ENCODE measurements at regions not wholly inside any gene's neighbourhood (a gene's known extent, or its start where the extent isn't known, plus 50 kb on each side); places are given as distances from the start of the nearest gene placed in this dataset.

DNA sequence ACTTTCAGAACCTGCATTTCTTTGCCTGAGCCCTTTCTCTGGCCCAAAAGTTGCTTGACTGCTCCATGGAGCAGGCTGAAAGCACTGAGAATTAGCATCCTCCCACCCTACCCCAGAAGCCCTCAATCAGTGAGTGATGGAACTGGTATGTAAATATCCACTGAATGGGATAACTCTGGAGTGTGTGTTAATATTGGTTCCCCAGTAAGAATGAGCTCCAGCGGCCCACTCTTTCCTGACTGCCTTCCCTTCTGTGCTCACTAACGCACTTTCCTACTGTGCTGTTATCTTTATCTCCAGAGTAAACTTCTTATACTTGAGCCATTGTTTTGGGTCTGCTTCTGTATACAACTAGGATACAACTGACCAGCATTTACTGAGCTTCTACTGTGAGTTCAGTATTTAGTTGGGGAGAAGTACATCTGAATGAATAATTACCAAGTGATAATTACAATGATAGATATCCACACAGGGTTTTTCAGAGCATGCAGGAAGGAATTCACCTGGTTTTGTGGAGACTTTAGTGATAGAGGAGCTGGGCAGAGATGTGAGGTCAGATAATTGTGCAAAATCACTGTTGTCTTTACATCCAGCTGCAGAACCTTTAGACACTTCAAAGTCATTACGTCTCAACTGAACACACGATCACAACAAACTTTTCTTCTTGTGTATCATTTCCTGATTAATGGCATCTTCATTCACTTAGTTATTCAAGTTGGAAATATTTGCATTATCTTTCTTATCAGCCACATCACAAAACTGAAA lies 149.2 kb upstream of the BTG1 start:
- no peak for DNase-seq

DNA sequence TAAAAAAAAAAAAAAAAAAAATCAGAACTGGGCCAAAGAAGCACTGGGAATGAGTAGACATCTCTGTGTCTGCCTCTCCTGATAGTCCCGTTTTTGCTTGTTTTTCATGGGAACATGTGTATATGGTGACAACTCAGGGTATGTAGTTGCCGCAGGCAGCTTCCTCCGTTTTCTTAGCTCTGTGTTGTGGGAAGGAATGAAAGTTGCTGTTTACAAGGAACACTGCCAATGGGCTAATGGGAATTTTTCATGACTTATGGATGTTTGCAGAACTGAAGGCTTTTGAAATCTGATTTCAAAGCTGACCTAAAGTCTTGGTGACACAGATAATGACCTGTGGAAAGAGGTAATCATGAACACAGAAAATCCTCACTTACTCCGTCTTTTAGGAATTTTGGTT lies 146.4 kb upstream of the BTG1 start:
- no peak for DNase-seq

DNA sequence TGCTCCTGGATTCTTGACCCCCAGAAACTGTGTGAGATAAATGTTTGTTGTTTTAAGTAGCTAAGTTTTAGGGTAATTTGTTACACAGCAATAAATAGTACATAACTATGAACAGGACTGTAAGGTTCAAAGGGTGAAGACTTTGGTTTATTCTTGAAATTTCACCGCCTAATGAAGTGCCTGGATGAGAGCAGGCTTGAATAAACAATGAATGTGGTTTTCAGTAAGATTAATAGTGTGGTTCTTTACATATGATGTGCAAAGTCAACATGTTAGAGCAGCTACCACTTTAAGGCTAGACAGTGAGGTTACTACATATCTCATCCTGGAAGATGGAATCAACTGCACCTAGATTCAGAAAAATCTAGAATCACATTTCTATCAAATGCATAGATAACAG lies 145.2 kb upstream of the BTG1 start:
- DNase-seq = no peak

DNA sequence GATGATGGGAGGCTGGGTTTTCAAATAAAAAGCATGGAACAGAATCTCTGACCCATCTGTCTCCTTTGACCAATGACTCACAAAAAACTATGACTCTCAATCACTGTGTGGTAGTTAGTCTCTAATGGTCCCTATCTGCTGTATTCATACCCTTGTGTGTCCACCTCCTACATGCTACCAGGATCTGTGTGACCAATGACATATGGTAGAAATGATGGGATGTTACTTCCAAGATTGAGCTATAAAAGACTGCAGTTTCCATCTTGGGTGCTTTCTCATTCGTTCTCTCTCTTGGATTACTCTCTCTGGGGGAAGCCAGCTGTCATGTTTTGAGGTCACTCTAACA lies 144.7 kb upstream of the BTG1 start:
- DNase-seq = peak; percentile 69 to 88

DNA sequence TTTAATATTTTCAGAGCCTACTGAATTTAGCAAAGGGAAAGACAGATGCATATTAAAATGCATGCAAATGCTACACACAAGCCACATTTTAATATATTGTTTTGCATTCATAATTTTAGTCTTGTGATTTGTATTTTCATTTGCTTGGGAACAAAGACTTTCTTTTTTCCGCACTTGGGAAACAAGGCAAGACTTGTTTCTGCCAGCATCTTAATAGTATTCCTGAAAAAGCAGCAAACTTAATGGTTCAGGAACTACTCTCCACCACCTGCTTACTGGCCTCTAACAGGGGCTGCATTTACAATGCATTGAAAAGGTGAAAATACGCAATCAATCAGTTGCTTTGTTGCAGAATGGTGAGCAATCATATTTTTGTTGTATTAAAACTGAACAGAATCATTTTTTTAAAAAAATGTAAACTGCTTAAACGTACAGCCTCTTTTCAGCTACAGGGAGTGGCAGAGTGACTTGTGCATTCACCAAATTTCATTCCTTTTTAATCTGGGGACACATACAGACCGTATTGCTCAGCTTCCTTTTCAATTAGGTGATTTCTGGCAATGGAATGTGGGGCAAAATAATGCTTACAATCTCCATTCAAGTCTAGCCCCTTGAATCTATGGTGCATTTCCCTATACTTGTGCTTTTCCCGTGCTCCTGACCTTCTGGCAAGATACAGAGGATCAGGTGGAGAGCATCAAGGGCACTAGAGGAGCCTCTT lies 144.1 kb upstream of the BTG1 start:
- no peak for DNase-seq

DNA sequence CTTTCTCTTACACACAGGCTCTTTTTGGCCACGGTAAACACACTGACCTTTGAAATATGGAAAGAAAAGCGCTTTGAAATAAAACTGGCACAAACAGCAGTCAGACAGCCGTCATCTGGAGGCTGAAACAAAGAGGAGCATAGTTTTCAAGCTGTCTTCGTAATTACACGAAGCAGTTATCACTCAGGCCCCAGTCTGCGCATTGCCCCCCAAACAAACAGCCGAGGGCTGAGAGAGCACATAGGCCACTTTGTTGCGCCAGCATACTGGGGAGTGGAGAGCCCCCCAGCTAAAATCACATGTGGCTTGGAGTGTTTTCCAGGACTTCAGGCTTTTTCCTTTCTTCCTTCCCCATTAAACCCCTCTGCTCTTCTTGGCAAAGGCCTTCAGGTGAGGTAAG lies 142.9 kb upstream of the BTG1 start:
- no peak for DNase-seq

DNA sequence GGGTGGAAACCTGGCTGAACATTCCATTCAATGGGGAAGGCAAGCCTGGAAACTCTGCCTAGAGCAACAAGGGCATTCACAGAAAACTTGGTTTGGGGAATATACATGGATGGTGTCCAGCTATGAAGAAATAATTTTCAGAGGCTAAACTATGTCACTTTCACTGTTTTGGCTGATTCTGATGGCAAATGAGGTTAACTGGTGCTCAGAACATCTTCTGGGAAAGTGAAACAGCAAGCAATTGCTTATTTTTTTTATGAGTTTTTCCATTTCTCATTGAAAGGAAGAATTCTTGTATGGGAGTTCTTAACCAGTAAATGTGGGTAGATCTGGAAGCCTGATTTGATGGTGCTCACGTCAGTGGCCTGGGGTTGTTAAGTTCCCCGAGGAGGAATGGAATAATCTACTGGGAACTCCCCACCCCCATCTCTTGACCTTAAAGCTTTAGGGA lies 132.8 kb upstream of the BTG1 start:
- DNase-seq = no peak

DNA sequence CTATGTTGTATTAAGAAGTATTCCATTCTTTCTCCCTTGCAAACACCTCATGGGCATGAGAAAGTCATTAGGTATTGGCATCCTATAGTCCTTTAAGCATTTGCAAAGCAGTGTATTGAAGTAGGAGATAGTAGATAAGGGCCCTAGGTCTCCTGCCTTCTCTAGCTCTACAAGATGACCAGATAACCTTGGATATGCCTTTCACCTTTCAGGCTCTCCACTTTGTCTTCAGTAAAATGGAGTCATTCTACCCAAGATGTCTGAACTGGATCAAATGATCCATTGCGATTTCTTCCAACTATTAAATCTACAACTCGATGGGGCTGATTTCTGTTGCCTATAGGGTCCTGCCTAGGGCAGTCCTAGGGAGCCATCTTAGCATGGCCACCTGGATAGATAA lies 132.1 kb upstream of the BTG1 start:
- DNase-seq = no peak

DNA sequence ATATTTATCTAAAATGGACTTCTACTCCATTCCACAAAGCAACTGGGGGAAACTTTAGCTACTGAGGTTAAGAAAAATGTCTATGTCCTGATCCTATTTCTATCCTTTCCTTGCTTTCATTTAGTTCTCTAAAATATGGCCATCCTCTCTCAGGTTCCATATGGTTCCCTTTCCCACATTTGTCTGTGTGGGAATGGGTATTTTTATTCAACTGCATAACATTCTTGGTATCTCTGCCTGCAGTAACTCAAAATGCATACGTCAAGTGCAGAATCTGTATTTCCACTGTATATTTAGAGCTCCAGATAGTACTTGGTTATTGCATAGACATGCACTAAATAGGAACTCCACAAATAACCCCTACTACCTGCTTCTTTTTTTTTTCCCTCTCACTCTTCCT lies 130.6 kb upstream of the BTG1 start:
- no peak for DNase-seq

DNA sequence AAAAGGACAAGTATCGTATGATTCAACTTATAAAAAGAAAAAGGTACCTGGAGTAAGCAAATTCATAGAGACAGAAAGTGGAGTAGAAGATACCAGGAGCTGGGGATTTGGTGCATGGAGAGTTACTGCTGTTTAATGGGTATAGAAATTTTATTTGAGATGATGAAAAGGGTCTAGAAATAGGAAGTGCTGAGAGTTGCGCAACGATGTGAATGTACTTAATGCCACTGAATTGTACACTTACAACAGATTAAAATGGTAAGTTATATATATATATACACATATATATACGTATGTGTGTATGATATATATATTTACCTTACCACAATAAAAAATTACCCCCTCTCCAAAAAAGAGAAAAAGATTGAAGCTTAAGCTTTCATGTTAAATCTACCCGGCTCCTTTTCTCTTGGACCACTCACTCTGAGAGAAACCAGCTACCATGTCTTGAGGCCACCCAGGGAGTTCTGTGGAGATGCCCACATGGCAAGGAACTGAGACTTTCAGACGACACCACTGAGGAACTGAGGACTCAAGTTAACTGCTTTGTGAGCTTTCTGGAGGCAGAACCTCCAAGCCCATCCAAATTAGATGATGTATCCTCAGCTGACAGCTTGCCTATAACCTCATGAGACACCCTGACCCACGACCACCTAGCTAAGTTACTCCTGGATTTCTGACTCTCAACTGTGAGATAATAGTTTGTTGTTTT lies 130.0 kb upstream of the BTG1 start:
- DNase-seq = no peak

DNA sequence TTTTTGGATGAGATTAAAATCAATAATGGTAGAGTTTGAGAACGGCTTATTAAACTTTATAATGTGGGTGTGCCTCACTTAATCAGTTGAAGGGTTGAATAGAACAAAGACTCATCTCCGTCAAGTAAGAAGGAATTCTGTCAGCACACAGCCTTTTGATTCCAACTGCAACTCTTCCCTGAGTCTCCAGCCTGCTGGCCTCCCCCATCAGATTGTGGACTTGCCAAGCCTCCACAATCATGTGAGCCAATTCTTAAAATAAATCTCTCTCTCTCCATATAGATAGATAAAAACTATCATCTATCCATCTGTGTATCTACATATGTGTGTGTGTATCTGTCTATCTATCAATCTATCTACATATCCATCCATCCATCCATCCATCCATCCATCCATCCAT lies 127.4 kb upstream of the BTG1 start:
- DNase-seq = no peak

DNA sequence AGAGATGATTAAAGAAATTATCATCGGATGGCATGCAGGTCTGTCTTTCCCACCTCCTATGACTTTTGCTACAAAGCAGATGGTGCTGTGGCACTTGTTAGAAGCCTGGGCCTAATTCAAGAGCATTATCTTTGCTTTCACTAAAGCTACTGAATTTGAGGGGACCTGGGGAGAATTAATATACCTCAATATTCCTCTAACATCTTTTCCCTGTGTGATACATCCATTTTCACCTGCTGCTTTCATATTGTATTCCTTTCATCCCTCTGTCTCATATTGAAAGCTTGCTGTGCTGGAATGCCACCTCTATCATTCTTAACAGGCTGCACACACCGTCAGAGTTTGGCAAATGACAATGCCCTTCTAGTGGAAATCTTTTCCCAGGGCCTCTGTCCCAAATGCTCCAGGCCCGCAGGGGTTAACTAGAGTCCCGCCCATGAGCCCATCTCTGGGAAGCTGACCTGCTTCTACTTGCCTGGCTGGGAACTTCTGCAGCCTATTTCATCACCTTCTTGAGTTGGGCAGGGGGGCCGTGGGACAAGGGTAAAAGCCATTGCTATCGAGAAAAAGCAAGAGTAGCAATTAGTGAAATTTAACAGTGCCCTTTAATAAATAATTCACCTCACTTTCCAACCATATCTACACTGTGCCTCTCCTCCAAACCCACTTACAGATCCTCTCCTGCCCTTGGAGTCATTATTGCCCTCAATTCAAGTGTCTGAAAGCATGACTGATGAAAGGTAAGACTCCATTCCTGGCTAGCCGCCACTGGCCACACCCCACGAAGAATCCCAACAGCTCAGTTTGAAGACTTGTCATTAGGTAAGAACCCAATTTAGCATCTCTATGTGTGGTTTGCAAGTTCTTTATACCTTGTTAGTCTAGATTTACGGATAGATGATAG lies 126.7 kb upstream of the BTG1 start:
- DNase-seq = peak in 1 of 2 experiments; percentile 71

DNA sequence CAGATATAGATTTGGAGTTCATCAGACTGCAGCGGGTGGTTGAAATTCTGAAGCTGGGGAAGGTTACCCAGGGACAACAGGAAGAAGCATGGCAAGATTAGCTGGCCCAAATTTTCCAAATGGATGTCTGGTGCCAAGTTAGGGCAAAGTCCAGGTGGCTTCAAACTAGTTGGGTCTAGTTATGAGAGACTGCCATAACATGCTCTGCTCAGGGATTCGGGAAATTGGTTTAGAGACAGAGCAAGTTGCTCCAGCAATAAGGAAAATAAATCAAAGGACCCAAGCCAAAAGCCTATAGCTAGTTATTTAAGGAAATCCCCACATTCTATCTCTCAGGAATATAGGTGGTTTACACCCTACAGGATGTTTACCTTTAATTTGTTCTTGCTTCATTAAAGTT lies 125.7 kb upstream of the BTG1 start:
- DNase-seq = no peak

DNA sequence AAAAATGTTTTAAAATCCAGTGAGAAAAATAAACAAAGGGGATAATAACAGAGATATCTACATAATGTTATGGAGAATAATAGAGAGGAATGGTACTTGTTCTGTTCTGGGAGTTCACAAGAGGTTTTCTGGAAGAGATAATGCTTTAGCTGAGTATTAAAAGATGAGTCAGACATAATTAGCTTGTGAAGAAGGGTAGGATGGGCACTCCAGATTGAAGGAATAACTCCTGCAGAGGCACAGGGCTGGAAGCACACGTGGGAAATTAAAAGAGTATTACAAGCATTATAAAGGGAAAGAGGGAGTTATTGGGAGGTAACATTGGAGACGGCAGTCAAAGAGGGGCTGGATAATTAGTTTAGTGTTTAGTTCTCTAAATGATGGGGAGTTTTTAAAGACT lies 124.9 kb upstream of the BTG1 start:
- peak in 1 of 2 experiments; percentile 27 for DNase-seq

DNA sequence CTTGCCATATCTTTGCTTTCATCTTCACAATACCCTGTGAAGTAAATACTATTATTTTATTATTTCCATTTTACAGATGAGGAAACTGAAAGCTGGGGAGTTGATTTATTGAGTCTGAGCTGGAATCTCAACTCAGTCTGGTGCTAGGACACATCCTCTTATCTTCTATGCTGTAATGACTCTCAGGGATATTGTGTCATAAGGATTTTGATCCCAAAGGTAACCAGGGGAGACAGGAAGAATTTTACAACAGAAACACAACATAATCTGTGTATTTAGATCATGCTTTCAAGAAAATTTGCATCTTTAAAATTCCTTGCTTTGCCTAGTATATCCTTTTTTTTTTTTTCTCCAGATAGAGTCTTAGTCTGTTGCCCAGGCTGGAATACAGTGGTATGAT lies 123.3 kb upstream of the BTG1 start:
- DNase-seq = no peak

DNA sequence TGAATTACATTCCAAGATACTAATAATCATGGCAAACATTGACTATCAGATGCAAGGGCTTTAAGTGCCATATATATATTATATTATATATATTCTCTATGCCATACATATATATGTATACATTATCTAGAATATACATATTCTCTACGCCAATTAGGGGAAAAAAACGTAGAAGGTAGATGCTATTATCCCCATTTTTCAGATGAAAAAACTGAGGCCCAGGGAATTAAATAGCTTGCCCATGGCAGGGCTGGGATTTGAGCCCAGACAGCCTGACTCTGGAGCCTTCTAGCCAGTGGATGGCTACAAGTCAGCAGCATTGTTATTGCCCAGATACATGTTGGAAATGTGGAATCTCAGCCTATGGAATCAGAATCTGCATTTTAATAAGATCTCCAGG lies 116.0 kb upstream of the BTG1 start:
- no peak for DNase-seq

DNA sequence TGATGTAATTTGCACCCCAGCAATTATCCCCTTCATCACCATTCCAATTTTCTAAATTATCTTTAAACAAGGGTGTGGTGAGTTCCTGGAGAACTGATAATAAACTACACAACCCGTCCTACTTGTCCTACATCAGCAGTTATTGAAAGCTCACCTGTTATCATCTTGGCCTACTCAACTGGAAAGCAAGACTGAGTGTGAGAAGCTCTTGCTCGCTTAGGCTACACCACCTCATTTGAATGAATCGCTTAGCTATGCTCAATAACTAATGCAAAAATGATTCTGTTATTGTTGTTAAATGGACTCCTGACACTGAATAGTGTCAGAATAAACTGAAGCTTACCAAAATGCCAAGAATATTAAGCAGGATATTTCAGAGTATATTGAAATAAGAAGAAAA lies 115.4 kb upstream of the BTG1 start:
- no peak for DNase-seq

DNA sequence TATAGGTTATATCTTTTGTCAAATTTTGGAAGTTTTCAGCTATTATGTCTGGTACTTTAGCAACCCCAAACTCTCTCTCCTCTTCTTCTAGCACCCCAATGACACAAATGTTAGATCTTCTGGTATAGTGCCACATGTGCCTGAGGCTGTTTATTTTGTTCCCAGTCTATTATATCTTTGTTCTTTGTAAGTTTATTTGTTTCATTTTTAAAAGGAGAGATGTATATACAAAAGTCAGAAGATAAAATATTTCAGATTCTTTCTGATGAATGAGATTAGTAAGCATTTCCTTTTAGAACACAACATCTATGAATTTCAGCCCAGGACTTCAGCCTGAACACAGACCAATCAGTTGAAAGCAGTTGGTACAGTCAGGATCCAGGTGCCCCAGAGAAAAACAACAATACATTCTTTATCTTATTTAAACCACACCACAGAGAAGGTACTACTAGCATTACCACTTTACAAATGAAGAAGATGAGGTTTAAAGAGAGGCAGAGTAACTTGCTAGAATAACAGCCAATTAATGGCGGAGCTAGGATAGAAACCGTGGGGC lies 114.1 kb upstream of the BTG1 start:
- DNase-seq = no peak

DNA sequence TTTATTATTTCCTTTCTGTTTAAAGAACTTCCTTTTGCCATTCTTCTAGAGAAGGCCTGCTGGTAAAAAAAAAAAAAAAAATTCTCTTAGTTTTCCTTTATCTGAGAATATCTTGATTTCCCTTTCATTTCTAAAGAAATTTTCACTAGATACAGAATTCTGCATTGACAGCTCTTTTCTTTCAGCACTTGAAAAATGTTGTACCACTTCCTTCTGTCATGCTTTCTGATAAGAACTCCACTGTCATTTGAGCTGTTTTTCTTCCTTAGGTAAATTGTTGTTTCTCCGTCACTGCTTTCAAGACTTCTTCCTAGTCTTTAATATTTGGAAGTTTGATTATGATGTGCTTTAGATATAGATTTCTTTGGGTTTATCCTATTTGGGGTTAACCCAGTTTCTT lies 113.6 kb upstream of the BTG1 start:
- no peak for DNase-seq

DNA sequence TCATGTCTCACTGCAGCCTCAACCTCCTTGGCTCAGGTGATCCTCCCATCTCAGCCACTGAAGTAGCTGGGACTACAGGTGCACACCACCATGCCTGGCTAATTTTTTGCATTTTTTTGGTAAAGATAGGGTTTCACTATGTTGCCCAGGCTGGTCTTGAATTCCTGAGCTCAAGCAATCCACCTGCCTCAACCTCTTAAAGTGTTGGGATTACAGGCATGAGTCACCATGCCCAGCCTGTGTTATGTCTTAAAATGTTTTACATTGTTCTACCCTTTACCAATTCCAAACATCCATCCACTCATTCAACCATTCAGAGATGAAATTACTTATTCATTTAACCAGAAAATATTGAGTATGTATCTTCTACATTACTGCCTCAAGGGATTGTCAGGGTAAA lies 111.6 kb upstream of the BTG1 start:
- DNase-seq = no peak

DNA sequence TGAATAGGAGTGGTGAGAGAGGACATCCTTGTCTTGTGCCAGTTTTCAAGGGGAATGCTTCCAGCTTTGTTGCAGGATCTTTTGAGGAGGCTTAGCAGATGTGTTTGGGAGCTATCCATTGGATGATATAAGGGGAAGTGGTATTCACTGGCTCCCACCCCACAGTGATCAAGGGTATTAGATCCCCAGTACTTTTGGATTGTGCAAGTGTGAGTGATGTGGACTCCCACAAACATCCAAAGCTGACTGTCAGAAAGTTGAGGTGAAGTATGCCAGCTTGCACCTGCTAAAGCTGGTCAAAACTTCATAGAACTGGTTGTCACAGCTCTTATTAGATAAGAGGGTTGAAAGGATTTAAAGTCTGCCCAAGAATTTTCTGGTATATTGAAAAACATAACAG lies 110.1 kb upstream of the BTG1 start:
- no peak for DNase-seq

DNA sequence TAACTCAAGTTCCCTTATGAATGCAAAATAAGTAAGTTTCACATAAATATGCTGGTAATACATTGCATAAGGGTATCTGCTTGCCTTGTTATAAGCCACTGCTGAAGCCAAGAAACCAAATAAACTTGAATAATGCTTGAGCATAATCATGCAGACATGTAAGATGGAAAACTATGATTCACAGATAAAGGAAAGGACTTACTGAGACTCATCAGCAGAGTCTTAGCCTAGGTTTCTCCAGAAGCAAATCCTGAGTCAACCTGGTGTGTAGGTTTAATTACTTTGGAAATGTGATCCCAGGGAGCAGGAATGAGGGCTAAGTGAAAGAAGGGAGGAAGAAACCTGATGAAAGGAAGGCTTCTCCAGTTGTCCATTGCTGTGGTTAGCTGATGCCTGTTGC lies 107.7 kb upstream of the BTG1 start:
- no peak for DNase-seq

DNA sequence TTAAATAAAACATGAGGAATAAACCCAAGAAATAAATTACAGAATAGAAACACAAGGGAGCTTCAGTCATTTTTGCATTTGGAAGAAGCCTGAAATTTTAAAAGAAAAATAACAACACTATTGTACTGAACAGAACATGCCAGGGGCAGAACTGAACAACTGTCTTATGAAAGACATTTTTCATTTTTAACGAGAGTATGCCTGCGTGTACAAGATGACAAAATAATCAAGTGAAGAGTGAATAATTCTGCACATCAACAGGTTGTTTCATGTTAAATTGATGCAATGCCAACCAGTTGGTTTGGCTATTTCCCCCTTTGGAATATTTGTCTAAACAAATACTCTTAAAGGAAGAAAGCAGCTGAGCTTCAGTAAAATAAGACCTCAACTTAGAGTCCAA lies 103.3 kb upstream of the BTG1 start:
- DNase-seq = no peak

All from NCI-H524 (cell line).